OCI-LY7 (cell line): ENCODE measurements at regions not wholly inside any gene's neighbourhood (a gene's known extent, or its start where the extent isn't known, plus 50 kb on each side); places are given as distances from the start of the nearest gene placed in this dataset.

Experiments
- CTCF ChIP-seq: fragments of 200-600 bp; sonication (generic); conservative IDR thresholded peaks from 2 replicates; pipeline ENCODE4 v1.5.1; 2014; ENCODE audit warnings: mild to moderate bottlenecking, antibody characterized with exemption, low read length, moderate library complexity, mixed read lengths
- EZH2phosphoT487 ChIP-seq: fragments of 200-600 bp; sonication (generic); IDR thresholded peaks from 2 replicates; pipeline ENCODE4 v1.6.1; 2018; ENCODE audit warnings: low read depth, borderline replicate concordance, mild to moderate bottlenecking, mixed run types, antibody characterized with exemption, low read length, moderate library complexity, mixed read lengths

DNA sequence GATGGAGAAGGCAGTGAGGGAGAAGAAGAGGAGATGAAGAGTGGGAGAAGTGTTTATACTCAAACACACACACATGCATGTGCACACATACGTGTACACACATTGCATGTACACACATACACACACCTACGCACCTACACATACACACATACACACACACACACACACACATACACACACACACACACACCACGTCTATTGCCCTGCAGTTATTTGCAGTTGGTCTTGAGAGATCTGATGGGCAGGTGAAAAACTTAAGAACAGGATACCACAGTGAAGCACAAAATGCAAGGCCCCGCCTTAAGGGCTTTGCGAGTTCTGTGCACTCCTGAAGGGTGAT lies 190.2 kb downstream of the MYCN start:
- TF ChIP-seq CTCF (no peak), EZH2phosphoT487 (no peak)
